Effector memory CD4-positive, alpha-beta T cell (primary cell): ENCODE measurements at regions not wholly inside any gene's neighbourhood (a gene's known extent, or its start where the extent isn't known, plus 50 kb on each side); places are given as distances from the start of the nearest gene placed in this dataset.
"Not testable (repeated sequence)": the region's sequence is repeated elsewhere in the genome, so short reads cannot be mapped to it uniquely, and the experiment has no call there.

Experiments used
- DNase-seq, 3 donors: peaks; one replicate each; pipeline ENCODE4 v3.0.0-alpha.2; 2020
- H3K27ac ChIP-seq: 2 replicates; pipeline ENCODE4 v1.7.0; 2013; ENCODE audit warnings: mild to moderate bottlenecking, low read length, moderate library complexity; ENCODE audit not compliant: insufficient read depth, poor library complexity, severe bottlenecking
- H3K27me3 ChIP-seq: replicated peaks from 2 replicates; pipeline ENCODE4 v1.7.0; 2013; ENCODE audit warnings: mild to moderate bottlenecking, low read length; ENCODE audit not compliant: insufficient read depth, control insufficient read depth, poor library complexity, severe bottlenecking
- H3K36me3 ChIP-seq: 2 replicates; pipeline ENCODE4 v1.7.0; 2013; ENCODE audit warnings: mild to moderate bottlenecking, low read length, moderate library complexity; ENCODE audit not compliant: control insufficient read depth, insufficient read depth
- H3K4me1 ChIP-seq: 2 replicates; pipeline ENCODE4 v1.7.0; 2013; ENCODE audit warnings: low read length, mild to moderate bottlenecking; ENCODE audit not compliant: control insufficient read depth, insufficient read depth, poor library complexity, severe bottlenecking
- H3K4me3 ChIP-seq: 2 replicates; pipeline ENCODE4 v1.7.0; 2013; ENCODE audit warnings: low read length, low read depth, mild to moderate bottlenecking; ENCODE audit not compliant: insufficient read depth, poor library complexity, severe bottlenecking
- H3K9me3 ChIP-seq: 2 replicates; pipeline ENCODE4 v1.7.0; 2013; ENCODE audit warnings: mild to moderate bottlenecking, low read length, moderate library complexity; ENCODE audit not compliant: control insufficient read depth

GRCh38 chr12:94839347-94839746, 164.2 kb downstream of the NDUFA12 start:
- Histone ChIP-seq H3K4me3 (no peak overlapping the region), H3K4me1 (no peaks in the 10 kb centered on the region), H3K27me3 (no peaks in the 10 kb centered on the region), H3K9me3 (no peaks in the 10 kb centered on the region), H3K27ac (no peak overlapping the region), H3K36me3 (no peaks in the 10 kb centered on the region)
- DNase-seq: no peak

GRCh38 chr12:94836952-94837670, 166.4 kb downstream of the NDUFA12 start:
- DNase-seq, H3K4me3 ChIP-seq, H3K4me1 ChIP-seq, H3K36me3 ChIP-seq, H3K27ac ChIP-seq, H3K27me3 ChIP-seq, H3K9me3 ChIP-seq: not testable (repeated sequence)

- no peaks in the 10 kb centered on the region for H3K36me3 ChIP-seq
- no peak overlapping the region for H3K27ac ChIP-seq
- H3K9me3 ChIP-seq: no peaks in the 10 kb centered on the region
- H3K4me1 ChIP-seq: no peaks in the 10 kb centered on the region
- H3K4me3 ChIP-seq: no peak overlapping the region
- no peaks in the 10 kb centered on the region for H3K27me3 ChIP-seq
- DNase-seq: no peak
Observed at GRCh38 chr12:94834036-94834625, 169.4 kb downstream of the NDUFA12 start.

GRCh38 chr12:94832780-94833681, 170.5 kb downstream of the NDUFA12 start:
- no peak for DNase-seq
- no peaks in the 10 kb centered on the region for H3K9me3 ChIP-seq
- no peak overlapping the region for H3K4me3 ChIP-seq
- H3K36me3 ChIP-seq: no peaks in the 10 kb centered on the region
- no peaks in the 10 kb centered on the region for H3K27me3 ChIP-seq
- H3K4me1 ChIP-seq: no peaks in the 10 kb centered on the region
- no peak overlapping the region for H3K27ac ChIP-seq

GRCh38 chr12:94832105-94832504, 171.4 kb downstream of the NDUFA12 start:
- Histone ChIP-seq H3K36me3 (no peaks in the 10 kb centered on the region), H3K9me3 (no peaks in the 10 kb centered on the region), H3K4me3 (no peak overlapping the region), H3K4me1 (no peaks in the 10 kb centered on the region), H3K27ac (no peak overlapping the region), H3K27me3 (no peaks in the 10 kb centered on the region)
- no peak for DNase-seq

GRCh38 chr12:94831081-94831751, 172.3 kb downstream of the NDUFA12 start:
- H3K27me3 ChIP-seq: no peaks in the 10 kb centered on the region
- no peak overlapping the region for H3K4me3 ChIP-seq
- no peaks in the 10 kb centered on the region for H3K36me3 ChIP-seq
- no peak for DNase-seq
- no peaks in the 10 kb centered on the region for H3K9me3 ChIP-seq
- H3K4me1 ChIP-seq: no peaks in the 10 kb centered on the region
- no peak overlapping the region for H3K27ac ChIP-seq

GRCh38 chr12:94829552-94829951, 173.9 kb downstream of the NDUFA12 start:
- Histone ChIP-seq H3K9me3 (no peaks in the 10 kb centered on the region), H3K27ac (no peak overlapping the region)
- no peak for DNase-seq

GRCh38 chr12:94819011-94819410, 168.7 kb upstream of the TMCC3 start:
- no peak overlapping the region for H3K27ac ChIP-seq
- no peaks in the 10 kb centered on the region for H3K4me1 ChIP-seq
- H3K4me3 ChIP-seq: no peak overlapping the region
- no peaks in the 10 kb centered on the region for H3K27me3 ChIP-seq
- no peaks in the 10 kb centered on the region for H3K36me3 ChIP-seq
- no peaks in the 10 kb centered on the region for H3K9me3 ChIP-seq
- no peak for DNase-seq

More at GRCh38 chr12:94829552-94829951, 173.9 kb downstream of the NDUFA12 start:
- Histone ChIP-seq H3K4me3 (no peak overlapping the region), H3K36me3 (no peaks in the 10 kb centered on the region), H3K4me1 (no peaks in the 10 kb centered on the region), H3K27me3 (no peaks in the 10 kb centered on the region)

- Histone ChIP-seq H3K9me3 (no peaks in the 10 kb centered on the region), H3K27me3 (no peaks in the 10 kb centered on the region), H3K4me3 (no peak overlapping the region), H3K4me1 (no peaks in the 10 kb centered on the region), H3K36me3 (no peaks in the 10 kb centered on the region), H3K27ac (no peak overlapping the region)
- DNase-seq: no peak
Observed at GRCh38 chr12:94817695-94818075, 167.3 kb upstream of the TMCC3 start.
